Activated T-helper 17 cell treated with anti-CD3 and anti-CD28 coated beads, Interleukin-2, amount 50 U/mL, for 72 hours (primary cell): ENCODE measurements at regions not wholly inside any gene's neighbourhood (a gene's known extent, or its start where the extent isn't known, plus 50 kb on each side); places are given as distances from the start of the nearest gene placed in this dataset.
"Not testable (repeated sequence)": the region's sequence is repeated elsewhere in the genome, so short reads cannot be mapped to it uniquely, and the experiment has no call there.

ENCODE experiments used
- ATAC-seq: fragments of 150-1000 bp; cut with Tn5 transposase; replicated peaks from 2 replicates; pipeline ENCODE4 v1.10.0; 2021; ENCODE audit warnings: mild to moderate bottlenecking, moderate library complexity
- H3K27ac Mint-ChIP-seq: one replicate; pipeline ENCODE4 v1.8.0; 2022; ENCODE audit warnings: mixed read lengths
- H3K27me3 Mint-ChIP-seq: one replicate; pipeline ENCODE4 v1.8.0; 2022; ENCODE audit warnings: mixed read lengths
- H3K36me3 Mint-ChIP-seq: one replicate; pipeline ENCODE4 v1.8.0; 2022; ENCODE audit warnings: low read depth, mild to moderate bottlenecking, mixed read lengths
- H3K4me1 Mint-ChIP-seq: one replicate; pipeline ENCODE4 v1.8.0; 2022; ENCODE audit warnings: mixed read lengths
- H3K4me3 Mint-ChIP-seq: one replicate; pipeline ENCODE4 v1.8.0; 2022; ENCODE audit warnings: mild to moderate bottlenecking, mixed read lengths
- H3K9me3 Mint-ChIP-seq: one replicate; pipeline ENCODE4 v1.8.0; 2022; ENCODE audit warnings: mixed read lengths

DNA sequence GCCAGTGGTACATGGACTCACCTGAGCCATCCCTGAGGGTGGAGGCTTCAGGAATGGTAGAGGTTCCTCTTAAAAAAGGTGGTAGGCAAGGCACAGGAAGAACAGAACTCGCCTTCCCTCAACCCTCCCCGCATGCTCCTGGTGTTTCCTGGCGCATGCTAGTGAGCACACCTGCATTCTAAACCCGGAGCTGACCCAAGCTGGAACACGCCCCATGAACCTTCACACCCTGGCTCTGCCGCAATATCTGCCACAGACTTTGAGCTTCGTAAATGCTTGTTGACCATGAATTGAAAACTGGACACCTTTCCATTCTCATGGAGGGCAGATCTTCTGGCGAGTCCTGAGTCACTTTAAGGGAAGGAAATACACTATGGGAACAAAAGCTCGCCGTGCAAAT lies 601.3 kb upstream of the RAB6C start:
- Mint-ChIP-seq H3K9me3 (no peaks in the 10 kb centered on the region), H3K27ac (no peak overlapping the region), H3K4me3 (no peak overlapping the region), H3K27me3 (no peaks in the 10 kb centered on the region), H3K36me3 (no peaks in the 10 kb centered on the region), H3K4me1 (no peaks in the 10 kb centered on the region)
- ATAC-seq, result no peak

DNA sequence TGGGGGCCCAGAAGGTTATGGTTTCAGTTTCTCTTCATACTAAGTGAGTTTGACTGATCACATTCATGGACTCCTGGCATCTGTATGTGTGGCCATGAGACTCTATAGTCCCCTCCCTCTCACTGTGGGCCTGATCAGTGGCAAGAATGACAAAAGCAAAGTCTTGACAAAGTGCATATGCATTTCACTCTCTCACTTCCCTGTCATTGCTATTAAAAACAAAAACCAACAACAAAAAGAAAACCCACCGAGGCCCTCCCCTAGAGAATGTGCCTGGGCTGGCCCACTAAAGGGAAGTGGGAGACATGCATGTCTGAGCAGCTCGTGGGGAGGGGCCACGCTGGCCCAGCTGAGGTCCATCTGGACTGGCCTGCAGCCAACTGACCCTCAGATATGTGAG lies 600.1 kb upstream of the RAB6C start:
- H3K27me3 Mint-ChIP-seq, result no peaks in the 10 kb centered on the region
- no peak overlapping the region for H3K4me3 Mint-ChIP-seq
- no peaks in the 10 kb centered on the region for H3K36me3 Mint-ChIP-seq
- H3K27ac Mint-ChIP-seq, result no peak overlapping the region
- no peak for ATAC-seq
- H3K4me1 Mint-ChIP-seq, result no peaks in the 10 kb centered on the region
- no peaks in the 10 kb centered on the region for H3K9me3 Mint-ChIP-seq

DNA sequence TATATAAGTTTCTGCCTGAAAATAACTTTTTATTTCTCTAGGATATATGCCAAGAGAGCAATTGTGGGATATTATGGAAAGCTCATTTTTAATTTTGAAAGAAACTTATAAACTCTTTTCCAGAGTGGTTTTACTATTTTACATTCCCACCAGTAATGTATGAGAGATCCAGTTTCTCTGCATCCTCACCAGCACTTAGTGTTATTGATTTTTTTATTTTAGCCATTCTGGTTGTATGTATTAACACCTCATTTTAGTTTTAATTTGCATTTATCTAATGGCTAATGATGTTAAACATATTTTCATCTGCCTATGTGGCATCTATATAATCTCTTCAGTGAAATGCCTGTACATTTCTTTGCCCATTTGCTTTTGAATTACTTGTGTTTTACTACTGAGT lies 597.7 kb upstream of the RAB6C start:
- no peaks in the 10 kb centered on the region for H3K4me1 Mint-ChIP-seq
- H3K4me3 Mint-ChIP-seq, result no peak overlapping the region
- H3K27me3 Mint-ChIP-seq, result no peaks in the 10 kb centered on the region
- no peak for ATAC-seq
- no peaks in the 10 kb centered on the region for H3K36me3 Mint-ChIP-seq
- H3K27ac Mint-ChIP-seq, result no peak overlapping the region
- no peaks in the 10 kb centered on the region for H3K9me3 Mint-ChIP-seq

DNA sequence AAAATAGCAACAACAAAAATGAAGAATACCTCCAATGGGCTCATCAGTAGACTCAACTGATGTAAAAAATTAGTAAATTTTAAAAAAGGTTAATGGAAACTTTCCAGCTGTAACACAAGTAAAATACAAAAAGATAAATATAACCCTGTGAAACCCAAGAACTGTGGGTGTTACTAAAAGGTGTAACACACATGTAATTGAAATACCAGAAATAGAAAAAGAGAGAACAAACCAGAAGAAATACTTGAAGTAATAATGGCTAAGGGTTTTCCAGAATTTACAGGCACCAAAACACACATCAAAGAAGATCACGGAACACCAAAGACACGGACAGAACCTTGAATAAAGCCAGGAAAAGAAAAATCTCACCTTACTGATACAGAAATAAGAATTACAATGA lies 590.6 kb upstream of the RAB6C start:
- no peak overlapping the region for H3K4me3 Mint-ChIP-seq
- no peaks in the 10 kb centered on the region for H3K4me1 Mint-ChIP-seq

DNA sequence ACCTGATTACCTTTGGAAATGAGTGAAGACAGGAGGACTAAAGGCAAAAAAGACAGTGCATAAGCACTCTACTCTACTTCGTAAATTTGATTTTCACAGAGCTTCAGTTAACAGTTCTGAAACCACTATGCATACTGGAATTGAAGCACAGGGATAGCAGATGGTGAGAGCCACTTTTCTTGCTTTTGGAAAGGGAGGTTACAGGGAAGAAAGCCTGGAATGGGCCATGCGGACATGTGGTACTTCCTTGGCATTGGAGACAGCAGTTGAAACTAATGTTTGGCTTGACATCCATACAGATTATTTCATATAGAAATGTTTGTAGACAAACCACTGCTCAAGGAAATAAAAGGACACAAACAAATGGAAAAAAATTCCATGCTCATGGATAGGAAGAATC lies 585.6 kb upstream of the RAB6C start:
- Mint-ChIP-seq H3K4me1 (no peaks in the 10 kb centered on the region), H3K27ac (no peak overlapping the region), H3K27me3 (peaks cover 3% of the 10 kb centered on the region), H3K4me3 (no peak overlapping the region), H3K9me3 (peaks cover 14% of the 10 kb centered on the region), H3K36me3 (no peaks in the 10 kb centered on the region)
- ATAC-seq, result no peak

More for the DNA sequence above, 590.6 kb upstream of the RAB6C start:
- H3K27me3 Mint-ChIP-seq, result peaks cover 4% of the 10 kb centered on the region
- H3K9me3 Mint-ChIP-seq, result peaks cover 5% of the 10 kb centered on the region
- H3K36me3 Mint-ChIP-seq, result no peaks in the 10 kb centered on the region
- no peak for ATAC-seq
- H3K27ac Mint-ChIP-seq, result no peak overlapping the region

DNA sequence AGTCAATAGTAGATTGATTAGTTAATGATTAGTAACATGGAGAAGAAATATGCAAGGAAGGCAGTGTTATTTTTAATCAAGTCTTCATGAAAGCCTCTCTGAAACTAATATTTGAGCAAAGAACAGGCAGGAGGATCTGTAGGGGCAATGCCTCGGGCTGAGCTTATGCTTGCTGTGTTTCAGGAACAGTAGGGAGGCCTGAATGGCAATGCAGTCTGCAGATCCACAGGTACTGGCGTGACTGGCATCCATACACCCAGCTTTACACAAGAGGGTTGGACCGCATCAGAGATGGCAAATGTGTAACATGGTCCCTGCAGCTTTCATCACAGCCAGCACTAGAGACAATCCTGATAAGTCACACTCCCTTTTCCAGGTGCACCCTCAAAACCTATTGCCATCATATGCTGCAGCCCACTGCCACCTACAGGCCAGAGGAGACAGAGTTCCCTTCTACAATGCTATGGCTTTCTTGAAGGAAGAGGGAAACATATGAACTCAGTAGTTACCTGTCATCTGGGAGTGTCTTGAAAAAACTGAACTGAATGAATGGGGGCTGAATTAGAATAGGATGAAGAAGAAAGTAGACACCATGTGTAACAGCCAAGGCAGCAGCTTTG lies 582.4 kb upstream of the RAB6C start:
- H3K27me3 Mint-ChIP-seq, result no peaks in the 10 kb centered on the region

DNA sequence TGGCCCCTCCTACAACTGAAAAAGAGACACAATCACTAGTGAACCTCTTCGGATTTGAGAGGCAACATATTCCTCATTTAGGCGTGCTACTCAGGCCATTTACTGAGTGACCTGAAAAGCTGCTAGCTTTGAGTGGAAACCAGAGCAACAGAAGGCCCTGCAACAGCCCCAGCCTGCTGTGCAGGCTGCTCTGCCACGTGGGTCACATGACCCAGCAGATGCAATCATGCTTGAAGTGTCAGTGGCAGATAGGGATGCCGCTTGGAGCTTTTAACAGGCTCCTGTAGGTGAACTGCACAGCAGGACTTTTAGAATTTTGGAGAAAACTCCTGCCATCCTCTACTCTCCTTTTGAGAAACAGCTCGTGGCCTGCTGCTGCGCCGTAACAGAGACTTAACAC lies 578.6 kb upstream of the RAB6C start:
- ATAC-seq, result no peak
- H3K27me3 Mint-ChIP-seq, result no peaks in the 10 kb centered on the region
- peaks cover 16% of the 10 kb centered on the region for H3K9me3 Mint-ChIP-seq
- H3K4me3 Mint-ChIP-seq, result no peak overlapping the region
- H3K36me3 Mint-ChIP-seq, result no peaks in the 10 kb centered on the region
- no peaks in the 10 kb centered on the region for H3K4me1 Mint-ChIP-seq
- H3K27ac Mint-ChIP-seq, result no peak overlapping the region

More for the DNA sequence above, 582.4 kb upstream of the RAB6C start:
- Mint-ChIP-seq H3K9me3 (peaks cover 11% of the 10 kb centered on the region), H3K36me3 (no peaks in the 10 kb centered on the region), H3K4me1 (no peaks in the 10 kb centered on the region), H3K4me3 (no peak overlapping the region), H3K27ac (no peak overlapping the region)
- no peak for ATAC-seq

DNA sequence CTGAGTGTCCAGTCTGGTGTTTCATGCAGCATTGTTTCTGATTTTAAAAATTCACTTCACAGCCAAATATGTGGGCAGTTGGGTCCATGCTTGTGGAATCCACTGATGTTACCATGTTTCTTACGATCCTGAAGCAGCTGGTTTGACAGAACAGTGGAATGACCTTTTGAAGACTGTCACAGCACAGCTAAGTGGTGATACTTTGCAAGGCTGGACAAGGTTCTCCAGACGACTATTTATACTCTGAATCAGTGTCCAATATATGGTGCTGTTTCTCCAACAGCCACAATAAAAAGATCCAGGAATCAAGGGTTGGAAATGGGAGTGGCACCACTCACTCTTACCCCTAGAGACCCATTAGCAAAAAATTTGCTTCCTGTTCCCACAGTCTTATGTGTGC lies 577.4 kb upstream of the RAB6C start:
- H3K9me3 Mint-ChIP-seq, result peaks cover 11% of the 10 kb centered on the region
- H3K4me1 Mint-ChIP-seq, result no peaks in the 10 kb centered on the region
- H3K4me3 Mint-ChIP-seq, result no peak overlapping the region

DNA sequence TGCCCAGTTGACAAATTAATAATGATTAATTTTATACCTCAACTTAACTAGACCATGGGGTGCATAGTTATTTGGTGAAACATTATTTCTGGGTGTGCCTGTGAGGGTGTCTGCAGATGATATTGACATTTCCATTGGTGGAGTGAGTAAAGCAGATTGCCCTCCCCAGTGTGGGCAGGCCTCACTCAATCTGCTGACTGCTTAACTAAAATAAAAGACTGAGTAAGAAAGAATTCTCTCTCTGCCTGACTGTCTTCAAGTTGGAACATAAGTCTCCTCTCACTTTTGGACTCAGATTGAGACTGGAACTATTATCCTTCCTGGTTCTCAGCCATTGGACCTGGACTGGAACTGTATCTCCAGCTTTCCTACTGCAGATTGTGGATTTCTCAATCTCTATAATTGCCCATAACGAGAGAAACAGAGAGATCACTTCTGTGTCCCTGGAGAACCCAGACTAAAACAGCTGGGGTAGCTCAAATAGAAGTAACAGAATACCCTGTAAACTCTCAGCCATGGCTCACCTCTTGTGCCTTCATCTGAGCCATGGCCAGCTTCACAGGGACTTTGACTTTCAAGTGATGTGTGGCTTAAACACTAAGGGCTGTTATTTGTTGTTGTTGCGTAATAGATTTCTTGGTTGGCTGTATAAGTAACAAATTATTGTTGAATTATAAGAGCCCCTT lies 575.3 kb upstream of the RAB6C start:
- Mint-ChIP-seq H3K4me3 (no peak overlapping the region), H3K27me3 (no peaks in the 10 kb centered on the region), H3K4me1 (no peaks in the 10 kb centered on the region), H3K36me3 (no peaks in the 10 kb centered on the region), H3K9me3 (peaks cover 10% of the 10 kb centered on the region), H3K27ac (no peak overlapping the region)
- ATAC-seq, result no peak

More for the DNA sequence above, 577.4 kb upstream of the RAB6C start:
- ATAC-seq, result no peak
- no peak overlapping the region for H3K27ac Mint-ChIP-seq
- no peaks in the 10 kb centered on the region for H3K36me3 Mint-ChIP-seq
- H3K27me3 Mint-ChIP-seq, result no peaks in the 10 kb centered on the region

DNA sequence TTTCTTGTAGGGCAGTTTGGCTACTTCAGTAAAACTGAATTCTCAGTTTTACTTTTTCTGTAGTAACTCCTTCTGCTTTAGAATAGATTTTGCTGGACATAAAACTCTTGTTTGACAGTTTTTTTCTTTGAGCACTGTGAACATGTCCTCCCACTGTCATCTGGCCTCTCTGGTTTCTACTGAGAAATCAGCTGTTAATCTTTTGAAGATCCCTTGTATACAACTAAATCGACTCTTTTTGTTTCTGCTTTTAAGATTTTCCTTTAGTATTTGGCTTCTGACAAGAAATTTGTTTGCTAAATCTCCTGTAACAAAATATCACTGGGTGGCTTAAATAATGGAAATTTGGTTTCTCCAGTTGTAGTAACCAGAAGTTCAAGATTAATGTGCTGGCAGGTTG lies 570.9 kb upstream of the RAB6C start:
- no peak for ATAC-seq
- Mint-ChIP-seq H3K27me3 (no peaks in the 10 kb centered on the region), H3K4me3 (no peak overlapping the region), H3K36me3 (no peaks in the 10 kb centered on the region), H3K4me1 (no peaks in the 10 kb centered on the region), H3K9me3 (peaks cover 5% of the 10 kb centered on the region), H3K27ac (no peak overlapping the region)

DNA sequence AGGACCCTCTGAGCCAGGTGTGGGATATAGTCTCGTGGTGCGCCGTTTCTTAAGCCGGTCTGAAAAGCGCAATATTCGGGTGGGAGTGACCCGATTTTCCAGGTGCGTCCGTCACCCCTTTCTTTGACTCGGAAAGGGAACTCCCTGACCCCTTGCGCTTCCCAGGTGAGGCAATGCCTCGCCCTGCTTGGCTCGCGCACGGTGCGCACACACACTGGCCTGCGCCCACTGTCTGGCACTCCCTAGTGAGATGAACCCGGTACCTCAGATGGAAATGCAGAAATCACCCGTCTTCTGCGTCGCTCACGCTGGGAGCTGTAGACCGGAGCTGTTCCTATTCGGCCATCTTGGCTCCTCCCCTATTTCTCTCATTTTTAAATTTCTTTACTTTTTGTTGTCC lies 562.4 kb upstream of the RAB6C start:
- not testable (repeated sequence) for H3K36me3 Mint-ChIP-seq, H3K27me3 Mint-ChIP-seq, H3K27ac Mint-ChIP-seq, H3K9me3 Mint-ChIP-seq, H3K4me1 Mint-ChIP-seq, ATAC-seq, H3K4me3 Mint-ChIP-seq

DNA sequence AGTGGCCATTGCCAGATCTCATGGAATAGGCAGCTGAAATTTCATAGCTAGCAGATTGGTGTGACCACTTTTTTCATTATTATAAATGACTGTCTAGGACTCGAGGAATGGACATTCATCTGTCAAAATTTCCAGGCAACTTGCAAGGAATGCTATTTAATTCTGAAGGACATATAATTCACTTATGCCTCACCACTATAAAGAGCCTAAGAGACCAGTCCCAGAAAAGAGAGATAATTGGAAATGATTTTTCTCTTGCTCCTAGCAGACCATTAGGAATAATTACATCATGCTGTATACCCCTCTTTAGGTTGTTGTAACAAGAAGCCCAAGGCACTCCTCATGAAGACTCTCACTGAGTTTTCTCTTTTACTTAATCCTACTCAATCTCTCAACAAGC lies 557.4 kb upstream of the RAB6C start:
- Mint-ChIP-seq H3K4me3 (no peak overlapping the region), H3K36me3 (no peaks in the 10 kb centered on the region), H3K9me3 (peaks cover 8% of the 10 kb centered on the region), H3K4me1 (no peaks in the 10 kb centered on the region), H3K27ac (no peak overlapping the region), H3K27me3 (no peaks in the 10 kb centered on the region)
- ATAC-seq, result no peak

DNA sequence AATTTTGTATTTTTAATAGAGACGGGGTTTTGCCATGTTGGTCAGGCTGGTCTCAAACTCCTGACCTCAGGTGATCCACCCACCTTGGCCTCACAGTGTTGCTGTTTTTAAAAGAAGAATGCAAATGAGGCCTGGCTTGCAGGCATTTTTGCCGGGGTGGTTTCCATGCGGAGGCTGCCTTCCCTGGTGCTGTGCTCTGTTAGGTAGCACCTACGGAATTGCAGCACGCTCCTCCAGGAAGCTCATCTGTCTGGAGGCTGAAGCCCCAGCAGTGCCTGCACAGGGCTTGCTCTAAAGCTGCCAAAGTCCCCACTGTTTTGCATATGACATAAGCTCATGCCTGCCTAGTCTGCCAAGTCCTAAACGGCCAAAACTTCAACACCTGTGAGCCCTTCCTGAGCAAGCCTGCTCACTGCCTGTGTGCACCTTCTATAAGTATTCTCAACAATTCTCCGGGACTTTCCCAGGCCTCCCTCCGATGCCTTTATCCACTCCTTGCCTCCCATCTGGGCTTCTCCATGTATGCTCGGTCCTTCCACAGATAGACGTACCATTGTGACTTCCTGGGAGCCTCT lies 551.3 kb upstream of the RAB6C start:
- peaks cover 12% of the 10 kb centered on the region for H3K27me3 Mint-ChIP-seq
- H3K4me3 Mint-ChIP-seq, result no peak overlapping the region
- no peaks in the 10 kb centered on the region for H3K36me3 Mint-ChIP-seq
- no peak for ATAC-seq
- peaks cover 9% of the 10 kb centered on the region for H3K9me3 Mint-ChIP-seq
- no peaks in the 10 kb centered on the region for H3K4me1 Mint-ChIP-seq
- no peak overlapping the region for H3K27ac Mint-ChIP-seq

DNA sequence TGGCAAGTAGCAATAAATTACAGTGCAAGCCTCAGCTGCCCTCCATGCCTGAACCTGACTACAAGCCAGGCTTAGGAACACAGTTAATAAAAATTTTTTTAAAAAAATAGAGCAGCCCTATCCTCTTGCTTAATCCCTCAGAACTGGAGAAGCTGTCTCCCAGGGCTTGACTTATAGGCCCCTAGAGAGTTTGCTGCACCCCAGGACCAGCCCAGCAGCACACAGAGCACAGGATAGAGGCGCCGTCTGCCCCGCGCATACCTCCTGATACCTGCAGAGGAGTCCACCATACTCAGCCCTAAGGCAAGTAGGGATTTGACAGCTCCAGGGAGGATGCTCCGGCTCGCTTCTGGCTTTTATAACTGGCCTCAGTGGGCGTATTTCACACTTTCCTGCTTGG lies 548.6 kb upstream of the RAB6C start:
- peaks cover 12% of the 10 kb centered on the region for H3K27me3 Mint-ChIP-seq
- H3K4me3 Mint-ChIP-seq, result no peak overlapping the region
- no peak for ATAC-seq
- peaks cover 9% of the 10 kb centered on the region for H3K9me3 Mint-ChIP-seq
- no peak overlapping the region for H3K27ac Mint-ChIP-seq
- no peaks in the 10 kb centered on the region for H3K4me1 Mint-ChIP-seq
- H3K36me3 Mint-ChIP-seq, result no peaks in the 10 kb centered on the region

DNA sequence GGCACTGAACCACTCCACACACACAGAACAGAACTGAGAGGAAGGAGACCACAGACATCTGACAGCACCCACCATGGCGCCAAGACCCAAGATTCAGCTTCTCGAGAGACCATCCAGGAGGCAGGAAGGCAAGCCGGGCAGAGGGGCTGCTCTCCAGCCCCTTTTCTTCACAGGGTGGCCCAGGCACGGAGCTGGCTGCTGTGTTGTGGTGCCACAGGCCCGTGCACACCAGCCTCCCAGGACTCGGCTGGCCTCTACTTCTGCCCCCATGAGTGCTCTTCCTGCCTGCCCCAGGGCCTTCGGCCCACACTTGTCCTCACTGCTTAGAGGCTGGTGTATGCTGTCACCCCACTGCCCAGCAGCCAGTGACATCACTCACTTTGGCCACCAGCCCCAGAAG lies 547.6 kb upstream of the RAB6C start:
- H3K27me3 Mint-ChIP-seq, result peaks cover 12% of the 10 kb centered on the region
- H3K9me3 Mint-ChIP-seq, result peaks cover 6% of the 10 kb centered on the region
- no peak overlapping the region for H3K4me3 Mint-ChIP-seq
- no peak overlapping the region for H3K27ac Mint-ChIP-seq
- ATAC-seq, result no peak
- no peaks in the 10 kb centered on the region for H3K36me3 Mint-ChIP-seq
- no peaks in the 10 kb centered on the region for H3K4me1 Mint-ChIP-seq
